ENCODE measurements at regions not wholly inside any gene's neighbourhood (a gene's known extent, or its start where the extent isn't known, plus 50 kb on each side); places are given as distances from the start of the nearest gene placed in this dataset.

GRCh38 chr13:31909864-31910551, 121.6 kb upstream of the FRY start:
- no peaks in the 10 kb centered on the region for H3K36me3 ChIP-seq (ENCODE audit: control insufficient read depth in 1 of 2, insufficient read depth in 2 of 2, low read length in 2 of 2)
- peaks cover 5 to 6% of the 10 kb centered on the region in 2 donors for H3K4me1 ChIP-seq (ENCODE audit: control insufficient read depth in 1 of 2, insufficient read depth in 2 of 2, low read length in 2 of 2)
- H3K9me3 ChIP-seq (ENCODE audit: control insufficient read depth in 1 of 2, low read length in 2 of 2), result no peaks in the 10 kb centered on the region
- no peak overlapping the region for H3K9ac ChIP-seq (ENCODE audit: low read depth in 1 of 2, low read length in 2 of 2)
- H3K27ac ChIP-seq (ENCODE audit: low read depth, low read length), result no peak overlapping the region
- H3K4me3 ChIP-seq (ENCODE audit: low read depth in 1 of 2, low read length in 2 of 2), result no peak overlapping the region
- H3K27me3 ChIP-seq (ENCODE audit: control insufficient read depth in 1 of 2, insufficient read depth in 2 of 2, low read length in 2 of 2), result no peaks in the 10 kb centered on the region

GRCh38 chr13:31910633-31911032, 120.9 kb upstream of the FRY start:
- Histone ChIP-seq H3K9me3 (ENCODE audit: control insufficient read depth in 1 of 2, low read length in 2 of 2) (no peaks in the 10 kb centered on the region), H3K9ac (ENCODE audit: low read depth in 1 of 2, low read length in 2 of 2) (no peak overlapping the region), H3K4me1 (ENCODE audit: control insufficient read depth in 1 of 2, insufficient read depth in 2 of 2, low read length in 2 of 2) (peaks cover 5 to 6% of the 10 kb centered on the region in 2 donors), H3K36me3 (ENCODE audit: control insufficient read depth in 1 of 2, insufficient read depth in 2 of 2, low read length in 2 of 2) (no peaks in the 10 kb centered on the region), H3K4me3 (ENCODE audit: low read depth in 1 of 2, low read length in 2 of 2) (no peak overlapping the region), H3K27me3 (ENCODE audit: control insufficient read depth in 1 of 2, insufficient read depth in 2 of 2, low read length in 2 of 2) (no peaks in the 10 kb centered on the region), H3K27ac (ENCODE audit: low read depth, low read length) (no peak overlapping the region)

DNA sequence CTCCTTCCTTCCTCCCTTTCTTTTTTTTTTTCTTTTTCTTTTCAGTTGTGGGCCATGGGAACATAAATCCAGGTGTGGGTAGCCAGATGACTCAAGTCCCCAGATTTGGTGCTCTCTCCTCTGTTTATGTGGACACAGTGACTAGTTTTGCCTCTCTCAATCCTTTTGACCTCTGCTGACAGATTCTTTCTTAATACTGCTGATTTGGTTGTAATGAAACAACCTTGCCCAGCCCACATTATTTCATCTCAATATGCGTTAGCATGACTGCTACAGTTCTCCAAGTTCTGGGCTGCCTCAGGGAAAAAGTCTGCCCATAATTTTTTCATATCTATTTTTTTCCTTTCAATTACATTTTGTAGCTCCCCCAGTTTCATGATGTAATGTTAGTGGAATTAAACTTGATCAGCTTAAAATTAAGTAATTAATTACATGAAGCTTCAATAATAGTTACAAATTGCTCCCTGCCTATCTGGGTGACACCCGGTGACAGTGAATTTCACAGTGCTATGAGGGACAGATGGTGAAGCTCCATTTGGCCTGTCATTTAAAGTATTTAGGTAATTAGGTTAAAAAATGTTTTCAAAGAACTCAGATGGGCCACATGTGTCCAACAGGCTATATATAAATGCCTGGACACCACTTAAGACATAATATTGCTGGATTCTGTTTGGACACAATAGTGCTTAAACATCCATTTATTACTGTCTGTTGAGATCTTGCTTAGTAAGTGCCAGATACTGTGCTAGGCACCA, 118.8 kb upstream of the FRY start:
- Histone ChIP-seq H3K36me3 (ENCODE audit: control insufficient read depth in 1 of 2, insufficient read depth in 2 of 2, low read length in 2 of 2) (no peaks in the 10 kb centered on the region), H3K9ac (ENCODE audit: low read depth in 1 of 2, low read length in 2 of 2) (no peak overlapping the region), H3K4me3 (ENCODE audit: low read depth in 1 of 2, low read length in 2 of 2) (no peak overlapping the region), H3K9me3 (ENCODE audit: control insufficient read depth in 1 of 2, low read length in 2 of 2) (no peaks in the 10 kb centered on the region), H3K4me1 (ENCODE audit: control insufficient read depth in 1 of 2, insufficient read depth in 2 of 2, low read length in 2 of 2) (peaks cover 5 to 6% of the 10 kb centered on the region in 2 donors), H3K27ac (ENCODE audit: low read depth, low read length) (no peak overlapping the region), H3K27me3 (ENCODE audit: control insufficient read depth in 1 of 2, insufficient read depth in 2 of 2, low read length in 2 of 2) (no peaks in the 10 kb centered on the region)

GRCh38 chr13:31913459-31913858, 118.1 kb upstream of the FRY start:
- H3K27ac ChIP-seq (ENCODE audit: low read depth, low read length), result no peak overlapping the region
- H3K9me3 ChIP-seq (ENCODE audit: control insufficient read depth in 1 of 2, low read length in 2 of 2), result no peaks in the 10 kb centered on the region
- H3K4me3 ChIP-seq (ENCODE audit: low read depth in 1 of 2, low read length in 2 of 2), result no peak overlapping the region
- peaks cover 5 to 6% of the 10 kb centered on the region in 2 donors for H3K4me1 ChIP-seq (ENCODE audit: control insufficient read depth in 1 of 2, insufficient read depth in 2 of 2, low read length in 2 of 2)
- no peak overlapping the region for H3K9ac ChIP-seq (ENCODE audit: low read depth in 1 of 2, low read length in 2 of 2)
- no peaks in the 10 kb centered on the region for H3K36me3 ChIP-seq (ENCODE audit: control insufficient read depth in 1 of 2, insufficient read depth in 2 of 2, low read length in 2 of 2)
- H3K27me3 ChIP-seq (ENCODE audit: control insufficient read depth in 1 of 2, insufficient read depth in 2 of 2, low read length in 2 of 2), result no peaks in the 10 kb centered on the region

DNA sequence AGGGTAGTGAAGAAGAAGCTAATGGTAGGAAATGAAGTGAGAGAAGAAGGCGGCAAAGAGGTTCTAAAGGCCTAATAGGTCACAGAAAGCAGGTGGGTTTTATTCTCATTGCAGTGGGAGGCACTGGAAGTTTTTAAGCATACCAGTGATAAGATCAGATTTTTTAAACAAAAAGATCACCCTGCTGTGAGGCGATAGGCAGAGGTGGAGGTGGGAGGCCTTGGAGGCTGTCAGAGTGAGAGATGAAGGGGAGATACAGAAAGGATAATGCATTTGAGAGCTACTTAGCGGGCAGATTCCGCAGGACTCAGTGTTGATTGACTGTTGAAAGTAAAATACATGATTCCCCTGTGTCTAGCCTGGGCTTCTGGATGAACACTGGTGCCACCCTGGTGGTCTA, 116.7 kb upstream of the FRY start:
- Histone ChIP-seq H3K4me3 (ENCODE audit: low read depth in 1 of 2, low read length in 2 of 2) (no peak overlapping the region), H3K27me3 (ENCODE audit: control insufficient read depth in 1 of 2, insufficient read depth in 2 of 2, low read length in 2 of 2) (no peaks in the 10 kb centered on the region), H3K9ac (ENCODE audit: low read depth in 1 of 2, low read length in 2 of 2) (no peak overlapping the region), H3K4me1 (ENCODE audit: control insufficient read depth in 1 of 2, insufficient read depth in 2 of 2, low read length in 2 of 2) (no peaks in the 10 kb centered on the region), H3K9me3 (ENCODE audit: control insufficient read depth in 1 of 2, low read length in 2 of 2) (no peaks in the 10 kb centered on the region), H3K36me3 (ENCODE audit: control insufficient read depth in 1 of 2, insufficient read depth in 2 of 2, low read length in 2 of 2) (no peaks in the 10 kb centered on the region), H3K27ac (ENCODE audit: low read depth, low read length) (no peak overlapping the region)

DNA sequence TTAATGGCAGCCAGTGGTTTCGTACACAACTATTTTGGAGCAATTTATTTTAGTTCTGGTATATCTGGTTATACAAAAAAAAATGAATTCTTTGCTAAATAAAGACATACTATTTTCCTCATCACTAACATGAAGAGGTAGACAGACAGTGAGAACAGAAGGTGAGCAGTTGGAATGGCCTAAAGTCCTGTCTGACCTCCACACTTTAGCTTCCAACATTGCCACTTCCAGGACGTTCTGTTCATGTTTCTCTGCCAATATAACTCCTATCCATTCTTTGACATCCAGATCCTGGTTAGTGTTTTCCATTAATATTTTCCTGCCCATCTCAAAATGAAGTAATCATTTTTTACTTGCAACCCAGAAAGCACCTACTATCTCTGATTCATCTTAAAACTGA, 112.9 kb upstream of the FRY start:
- no peaks in the 10 kb centered on the region for H3K36me3 ChIP-seq (ENCODE audit: control insufficient read depth in 1 of 2, insufficient read depth in 2 of 2, low read length in 2 of 2)
- no peak overlapping the region for H3K9ac ChIP-seq (ENCODE audit: low read depth in 1 of 2, low read length in 2 of 2)
- no peaks in the 10 kb centered on the region for H3K9me3 ChIP-seq (ENCODE audit: control insufficient read depth in 1 of 2, low read length in 2 of 2)
- no peak overlapping the region for H3K4me3 ChIP-seq (ENCODE audit: low read depth in 1 of 2, low read length in 2 of 2)
- H3K27me3 ChIP-seq (ENCODE audit: control insufficient read depth in 1 of 2, insufficient read depth in 2 of 2, low read length in 2 of 2), result no peaks in the 10 kb centered on the region
- no peak overlapping the region for H3K27ac ChIP-seq (ENCODE audit: low read depth, low read length)
- H3K4me1 ChIP-seq (ENCODE audit: control insufficient read depth in 1 of 2, insufficient read depth in 2 of 2, low read length in 2 of 2), result no peaks in the 10 kb centered on the region

DNA sequence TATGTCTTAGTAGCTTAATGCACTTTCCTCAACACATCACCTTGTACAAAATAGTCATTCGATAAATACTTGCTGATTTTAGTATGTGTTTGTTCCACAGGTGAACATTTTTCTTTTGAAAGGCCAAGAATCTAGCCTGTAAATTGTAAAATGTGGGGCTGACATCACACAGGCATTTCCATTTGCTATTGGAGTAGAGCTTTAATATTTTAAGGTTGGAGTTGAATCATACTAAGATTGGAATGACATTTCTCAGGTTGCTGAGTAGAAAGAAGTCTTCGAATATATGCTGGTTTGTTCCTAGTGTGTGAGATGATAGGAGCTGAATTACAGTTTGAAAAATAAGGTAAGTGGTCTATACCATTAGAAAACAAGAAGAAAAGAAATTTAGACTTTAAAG, 112.3 kb upstream of the FRY start:
- no peak overlapping the region for H3K9ac ChIP-seq (ENCODE audit: low read depth in 1 of 2, low read length in 2 of 2)
- no peaks in the 10 kb centered on the region for H3K4me1 ChIP-seq (ENCODE audit: control insufficient read depth in 1 of 2, insufficient read depth in 2 of 2, low read length in 2 of 2)
- H3K36me3 ChIP-seq (ENCODE audit: control insufficient read depth in 1 of 2, insufficient read depth in 2 of 2, low read length in 2 of 2), result no peaks in the 10 kb centered on the region
- H3K27me3 ChIP-seq (ENCODE audit: control insufficient read depth in 1 of 2, insufficient read depth in 2 of 2, low read length in 2 of 2), result no peaks in the 10 kb centered on the region
- H3K9me3 ChIP-seq (ENCODE audit: control insufficient read depth in 1 of 2, low read length in 2 of 2), result no peaks in the 10 kb centered on the region
- no peak overlapping the region for H3K4me3 ChIP-seq (ENCODE audit: low read depth in 1 of 2, low read length in 2 of 2)
- H3K27ac ChIP-seq (ENCODE audit: low read depth, low read length), result no peak overlapping the region

- Histone ChIP-seq H3K27me3 (ENCODE audit: control insufficient read depth in 1 of 2, insufficient read depth in 2 of 2, low read length in 2 of 2) (no peaks in the 10 kb centered on the region), H3K4me3 (ENCODE audit: low read depth in 1 of 2, low read length in 2 of 2) (no peak overlapping the region), H3K36me3 (ENCODE audit: control insufficient read depth in 1 of 2, insufficient read depth in 2 of 2, low read length in 2 of 2) (no peaks in the 10 kb centered on the region), H3K4me1 (ENCODE audit: control insufficient read depth in 1 of 2, insufficient read depth in 2 of 2, low read length in 2 of 2) (no peaks in the 10 kb centered on the region), H3K9ac (ENCODE audit: low read depth in 1 of 2, low read length in 2 of 2) (no peak overlapping the region), H3K27ac (ENCODE audit: low read depth, low read length) (no peak overlapping the region), H3K9me3 (ENCODE audit: control insufficient read depth in 1 of 2, low read length in 2 of 2) (no peaks in the 10 kb centered on the region)
Measured at GRCh38 chr13:31919971-31920726, 111.4 kb upstream of the FRY start.

GRCh38 chr13:31920727-31921100, 110.9 kb upstream of the FRY start:
- H3K4me1 ChIP-seq (ENCODE audit: control insufficient read depth in 1 of 2, insufficient read depth in 2 of 2, low read length in 2 of 2), result no peaks in the 10 kb centered on the region
- H3K4me3 ChIP-seq (ENCODE audit: low read depth in 1 of 2, low read length in 2 of 2), result no peak overlapping the region
- H3K9ac ChIP-seq (ENCODE audit: low read depth in 1 of 2, low read length in 2 of 2), result no peak overlapping the region
- no peaks in the 10 kb centered on the region for H3K27me3 ChIP-seq (ENCODE audit: control insufficient read depth in 1 of 2, insufficient read depth in 2 of 2, low read length in 2 of 2)
- no peak overlapping the region for H3K27ac ChIP-seq (ENCODE audit: low read depth, low read length)
- H3K36me3 ChIP-seq (ENCODE audit: control insufficient read depth in 1 of 2, insufficient read depth in 2 of 2, low read length in 2 of 2), result no peaks in the 10 kb centered on the region
- no peaks in the 10 kb centered on the region for H3K9me3 ChIP-seq (ENCODE audit: control insufficient read depth in 1 of 2, low read length in 2 of 2)

DNA sequence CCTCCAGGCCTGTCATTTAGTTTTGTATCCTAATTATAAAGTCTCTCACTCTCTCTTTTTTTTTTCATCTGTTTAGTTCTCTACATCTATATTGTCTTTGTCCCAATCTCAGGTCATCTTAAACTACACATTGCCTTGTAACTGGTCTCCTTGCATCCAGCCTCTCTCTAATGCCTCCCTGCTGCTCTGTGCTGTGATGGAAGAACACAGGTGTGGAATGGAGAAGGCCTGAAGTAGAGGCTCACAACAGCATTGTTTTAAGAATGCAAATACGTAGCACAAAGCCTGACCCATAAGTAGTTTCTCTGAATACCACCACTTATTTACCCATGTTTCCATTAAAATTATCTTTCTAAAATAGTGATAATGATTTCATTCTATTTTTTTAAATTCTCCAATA, 108.8 kb upstream of the FRY start:
- Histone ChIP-seq H3K4me3 (ENCODE audit: low read depth in 1 of 2, low read length in 2 of 2) (no peak overlapping the region), H3K27me3 (ENCODE audit: control insufficient read depth in 1 of 2, insufficient read depth in 2 of 2, low read length in 2 of 2) (no peaks in the 10 kb centered on the region), H3K9ac (ENCODE audit: low read depth in 1 of 2, low read length in 2 of 2) (no peak overlapping the region), H3K4me1 (ENCODE audit: control insufficient read depth in 1 of 2, insufficient read depth in 2 of 2, low read length in 2 of 2) (peaks cover 6 to 12% of the 10 kb centered on the region in 2 donors), H3K9me3 (ENCODE audit: control insufficient read depth in 1 of 2, low read length in 2 of 2) (no peaks in the 10 kb centered on the region), H3K27ac (ENCODE audit: low read depth, low read length) (no peak overlapping the region), H3K36me3 (ENCODE audit: control insufficient read depth in 1 of 2, insufficient read depth in 2 of 2, low read length in 2 of 2) (no peaks in the 10 kb centered on the region)
